Raji (cell line): ENCODE measurements at regions not wholly inside any gene's neighbourhood (a gene's known extent, or its start where the extent isn't known, plus 50 kb on each side); places are given as distances from the start of the nearest gene placed in this dataset.

ENCODE experiments used
- POLR2A ChIP-seq: IDR thresholded peaks from 2 replicates; pipeline ENCODE4 v1.6.1; 2011; ENCODE audit warnings: low read depth, low read length, control low read depth; ENCODE audit not compliant: insufficient read depth

GRCh38 chr5:125508225-125508624 is 761.8 kb upstream of the ZNF608 start:
- TF ChIP-seq POLR2A, result no peak

GRCh38 chr5:125510651-125511050 is 764.2 kb upstream of the ZNF608 start:
- no peak for TF ChIP-seq POLR2A

GRCh38 chr5:125517973-125518550 is 771.6 kb upstream of the ZNF608 start:
- TF ChIP-seq POLR2A, result no peak

GRCh38 chr5:125521289-125521688 is 774.9 kb upstream of the ZNF608 start:
- no peak for TF ChIP-seq POLR2A

GRCh38 chr5:125525356-125525755 is 778.9 kb upstream of the ZNF608 start:
- no peak for TF ChIP-seq POLR2A

GRCh38 chr5:125526966-125527365 is 780.5 kb upstream of the ZNF608 start:
- no peak for TF ChIP-seq POLR2A

- no peak for TF ChIP-seq POLR2A
These were observed 782.4 kb upstream of the ZNF608 start for GRCh38 chr5:125528881-125529280.

GRCh38 chr5:125530833-125531615 is 784.6 kb upstream of the ZNF608 start:
- TF ChIP-seq POLR2A, result no peak

- TF ChIP-seq POLR2A, result no peak
These were observed 789.7 kb upstream of the ZNF608 start for GRCh38 chr5:125536095-125536494.

- TF ChIP-seq POLR2A, result no peak
These were observed 790.1 kb upstream of the ZNF608 start for GRCh38 chr5:125536582-125536981.

- no peak for TF ChIP-seq POLR2A
These were observed 791.2 kb upstream of the ZNF608 start for GRCh38 chr5:125537661-125538060.

- TF ChIP-seq POLR2A, result no peak
These were observed 792.0 kb upstream of the ZNF608 start for GRCh38 chr5:125538469-125538868.

- no peak for TF ChIP-seq POLR2A
These were observed 794.6 kb upstream of the ZNF608 start for GRCh38 chr5:125541085-125541484.

- TF ChIP-seq POLR2A, result no peak
These were observed 803.0 kb upstream of the ZNF608 start for GRCh38 chr5:125549322-125549911.

- TF ChIP-seq POLR2A, result no peak
These were observed 803.8 kb upstream of the ZNF608 start for GRCh38 chr5:125550274-125550673.

GRCh38 chr5:125551246-125551645 is 804.8 kb upstream of the ZNF608 start:
- TF ChIP-seq POLR2A, result no peak
